ENCODE measurements at regions not wholly inside any gene's neighbourhood (a gene's known extent, or its start where the extent isn't known, plus 50 kb on each side); places are given as distances from the start of the nearest gene placed in this dataset.

- H3K4me1 ChIP-seq (ENCODE audit: insufficient read depth, low read length), result no peaks in the 10 kb centered on the region
- no peaks in the 10 kb centered on the region for H3F3A ChIP-seq (ENCODE audit: low read length, unreplicated experiment)
- intact Hi-C loops (cut with micrococcal nuclease), result no loop called here
- ChIA-PET POLR2A (ENCODE audit: unreplicated experiment) (no interaction called here), CTCF (no interaction called here)
- H3K27me3 ChIP-seq (ENCODE audit: low read length), result peaks cover 20% of the 10 kb centered on the region; the same call in 1 of the 2 replicates
- ATAC-seq (no peak), DNase-seq (no peak)
- H3K36me3 ChIP-seq (ENCODE audit: low read depth, low read length), result no peaks in the 10 kb centered on the region
- no peaks in the 10 kb centered on the region for H3K9me2 ChIP-seq (replicated peaks; ENCODE audit: low read length)
- no peaks in the 10 kb centered on the region for H3K79me2 ChIP-seq (ENCODE audit: low read length)
- no peak for TF ChIP-seq EZH2phosphoT487 (IDR thresholded peaks at IDR 0.05; ENCODE audit: borderline replicate concordance, low read length)
- no peak for TF ChIP-seq CTCF (conservative IDR thresholded peaks at IDR 0.05; ENCODE audit: low read depth, low read length)
- no peak for TF ChIP-seq EZH2 (IDR thresholded peaks at IDR 0.05; ENCODE audit: low read length, unreplicated experiment)
- H3K9me3 ChIP-seq (ENCODE audit: low read length), result no peaks in the 10 kb centered on the region
- no peak overlapping the region for H3K9ac ChIP-seq (ENCODE audit: low read length)
- H3K4me3 ChIP-seq (ENCODE audit: low read length), result no peak overlapping the region
- no peak overlapping the region for H3K27ac ChIP-seq (ENCODE audit: low read length)
- H3K4me2 ChIP-seq (ENCODE audit: low read length), result no peak overlapping the region
- BruUV-seq (replicated peaks), result no TSS peak
- no peaks in the 10 kb centered on the region for H4K20me1 ChIP-seq (ENCODE audit: low read length)
- no peak overlapping the region for H2AFZ ChIP-seq (ENCODE audit: low read length)
Measured at GRCh38 chr12:41897593-41897992, 247.1 kb downstream of the GXYLT1 start.

- ATAC-seq (no peak), DNase-seq (no peak)
- Histone ChIP-seq H3K9me3 (ENCODE audit: low read length) (no peaks in the 10 kb centered on the region), H3K27ac (ENCODE audit: low read length) (no peak overlapping the region), H3K79me2 (ENCODE audit: low read length) (no peaks in the 10 kb centered on the region), H3K36me3 (ENCODE audit: low read depth, low read length) (no peaks in the 10 kb centered on the region), H3K27me3 (ENCODE audit: low read length) (peaks cover 37% of the 10 kb centered on the region), H4K20me1 (ENCODE audit: low read length) (no peaks in the 10 kb centered on the region), H3F3A (ENCODE audit: low read length, unreplicated experiment) (no peaks in the 10 kb centered on the region), H3K9ac (ENCODE audit: low read length) (no peak overlapping the region), H3K9me2 (replicated peaks; ENCODE audit: low read length) (no peaks in the 10 kb centered on the region), H2AFZ (ENCODE audit: low read length) (no peak overlapping the region), H3K4me1 (ENCODE audit: insufficient read depth, low read length) (no peaks in the 10 kb centered on the region), H3K4me3 (ENCODE audit: low read length) (no peak overlapping the region), H3K4me2 (ENCODE audit: low read length) (no peak overlapping the region)
- no TSS peak for BruUV-seq (replicated peaks)
- CTCF ChIA-PET, result no interaction called here
- POLR2A ChIA-PET (ENCODE audit: unreplicated experiment), result no interaction called here
- no peak for TF ChIP-seq EZH2phosphoT487 (IDR thresholded peaks at IDR 0.05; ENCODE audit: borderline replicate concordance, low read length)
- no peak for TF ChIP-seq CTCF (conservative IDR thresholded peaks at IDR 0.05; ENCODE audit: low read depth, low read length)
- TF ChIP-seq EZH2 (IDR thresholded peaks at IDR 0.05; ENCODE audit: low read length, unreplicated experiment), result no peak
- intact Hi-C loops (cut with micrococcal nuclease), result no loop called here
Measured at GRCh38 chr12:41893491-41893890, 251.2 kb downstream of the GXYLT1 start.

- Histone ChIP-seq H3K27me3 (ENCODE audit: low read length) (peaks cover 37% of the 10 kb centered on the region), H3K9me2 (replicated peaks; ENCODE audit: low read length) (no peaks in the 10 kb centered on the region), H3K9ac (ENCODE audit: low read length) (no peak overlapping the region), H2AFZ (ENCODE audit: low read length) (no peak overlapping the region), H3K27ac (ENCODE audit: low read length) (no peak overlapping the region), H4K20me1 (ENCODE audit: low read length) (no peaks in the 10 kb centered on the region), H3K4me2 (ENCODE audit: low read length) (no peak overlapping the region), H3K36me3 (ENCODE audit: low read depth, low read length) (no peaks in the 10 kb centered on the region), H3K4me1 (ENCODE audit: insufficient read depth, low read length) (no peaks in the 10 kb centered on the region), H3K4me3 (ENCODE audit: low read length) (no peak overlapping the region), H3K79me2 (ENCODE audit: low read length) (no peaks in the 10 kb centered on the region), H3K9me3 (ENCODE audit: low read length) (no peaks in the 10 kb centered on the region), H3F3A (ENCODE audit: low read length, unreplicated experiment) (no peaks in the 10 kb centered on the region)
- intact Hi-C loops (cut with micrococcal nuclease), result no loop called here
- TF ChIP-seq CTCF (conservative IDR thresholded peaks at IDR 0.05; ENCODE audit: low read depth, low read length) (no peak), EZH2phosphoT487 (IDR thresholded peaks at IDR 0.05; ENCODE audit: borderline replicate concordance, low read length) (no peak), EZH2 (IDR thresholded peaks at IDR 0.05; ENCODE audit: low read length, unreplicated experiment) (no peak)
- CTCF ChIA-PET, result no interaction called here
- ATAC-seq, result no peak
- POLR2A ChIA-PET (ENCODE audit: unreplicated experiment), result no interaction called here
- no TSS peak for BruUV-seq (replicated peaks)
- DNase-seq, result no peak
Measured at GRCh38 chr12:41892302-41892701, 252.4 kb downstream of the GXYLT1 start.

All from PC-3 (cell line).